Suppressor macrophage treated with lipopolysaccharide for 1 hour (primary cell): ENCODE measurements at regions not wholly inside any gene's neighbourhood (a gene's known extent, or its start where the extent isn't known, plus 50 kb on each side); places are given as distances from the start of the nearest gene placed in this dataset.

Experiments
- DNase-seq, 3 donors: peaks; one replicate each; pipeline ENCODE4 v3.0.0-alpha.2; 2020 to 2022

- DNase-seq: no peak
Observed at GRCh38 chrX:35858361-35858760, 60.2 kb downstream of the MAGEB16 start.

GRCh38 chrX:35858906-35859305 is 60.6 kb upstream of the CFAP47 start:
- DNase-seq: no peak

DNA sequence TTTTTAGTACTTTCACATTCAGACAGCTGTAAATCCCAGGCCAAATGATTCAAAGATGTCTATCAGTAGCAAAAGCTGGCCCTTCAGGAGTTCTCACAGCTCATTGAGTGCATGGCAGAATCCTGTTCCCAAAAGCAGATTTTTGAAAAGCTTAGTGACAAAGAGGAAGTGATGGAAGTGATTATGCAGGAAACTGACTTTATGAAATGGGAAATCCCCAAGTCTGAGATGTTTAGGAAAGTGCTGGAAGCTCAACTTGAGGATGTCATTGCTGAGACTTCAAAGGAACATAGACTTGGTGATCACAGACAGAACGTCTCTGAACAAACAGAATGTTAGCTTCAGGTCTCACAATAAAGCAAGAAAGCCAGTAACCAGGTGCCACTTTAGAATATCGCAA is 51.0 kb upstream of the CFAP47 start:
- DNase-seq: peak; percentile 41 to 71 (median 68)
